Endothelial cell of umbilical vein (primary cell): ENCODE measurements at regions not wholly inside any gene's neighbourhood (a gene's known extent, or its start where the extent isn't known, plus 50 kb on each side); places are given as distances from the start of the nearest gene placed in this dataset.

Experiments
- BruUV-seq: library from RNA; stranded (reverse); fragments of 400-500 nt; replicated peaks from 2 replicates; lab custom pipeline; 2021; lab: Mats Ljungman, UMichigan
- CTCF ChIA-PET: fragments of 300-600, 350-600 bp; sonication (Branson Sonifier 250); formaldehyde crosslinking; loops from one replicate; lab custom pipeline; 2021; ENCODE audit warnings: antibody characterized with exemption, inconsistent platforms; lab: Charles Lee
- POLR2A ChIA-PET: fragments of 300-600, 350-600 bp; sonication (Branson Sonifier 250); formaldehyde crosslinking; loops from one replicate; lab custom pipeline; 2021; ENCODE audit warnings: antibody characterized with exemption, inconsistent platforms; lab: Charles Lee
- DNase-seq: peaks from one replicate; pipeline ENCODE4 v3.0.0-alpha.2; 2011; ENCODE audit warnings: low read depth, low spot score
- FAIRE-seq: peaks from 2 replicates; lab custom pipeline; 2011; peaks lifted over from hg19 to GRCh38; lab: Jason Lieb, UNC
- H2AFZ ChIP-seq: 2 replicates; pipeline ENCODE4 v1.6.0; 2012; ENCODE audit warnings: low read depth, low read length, control low read depth, inconsistent platforms
- H3K27ac ChIP-seq: 2 replicates; pipeline ENCODE4 v1.5.1; 2011; ENCODE audit warnings: low read depth, mild to moderate bottlenecking, control low read depth, low read length, moderate library complexity; ENCODE audit not compliant: insufficient read depth
- H3K27me3 ChIP-seq, 2 experiments: 2 replicates each; pipeline versions ENCODE4 v1.6.0 to v1.6.1; 2011; ENCODE audit warnings: low read length in 2 of 2, mixed read lengths in 1 of 2; ENCODE audit not compliant: control insufficient read depth in 2 of 2, insufficient read depth in 2 of 2
- H3K36me3 ChIP-seq, 2 experiments: 2 replicates in 1 of 2; 3 replicates in 1 of 2; pipeline ENCODE4 v1.5.1; 2011; ENCODE audit warnings: low read length in 2 of 2, mild to moderate bottlenecking in 1 of 2, moderate library complexity in 1 of 2; ENCODE audit not compliant: control insufficient read depth in 2 of 2, insufficient read depth in 2 of 2; ENCODE audit errors: extremely low read depth in 1 of 2
- H3K4me1 ChIP-seq: 3 replicates; pipeline ENCODE4 v1.5.1; 2011; ENCODE audit warnings: mild to moderate bottlenecking, low read length; ENCODE audit not compliant: control insufficient read depth, insufficient read depth; ENCODE audit errors: extremely low read depth
- H3K4me2 ChIP-seq: 2 replicates; pipeline ENCODE4 v1.6.1; 2011; ENCODE audit warnings: low read length, control low read depth, mixed read lengths; ENCODE audit not compliant: insufficient read depth
- H3K4me3 ChIP-seq, 3 experiments: fragments of 200-600 bp in 1 of 3; sonication (generic), shearing (Covaris generic) in 1 of 3; replicated peaks in 1 of 3; 2 replicates each; pipeline ENCODE4 v1.5.1; 2011 to 2016; ENCODE audit warnings: control low read depth in 3 of 3, low read length in 3 of 3, mild to moderate bottlenecking in 2 of 3, inconsistent platforms in 1 of 3, low read depth in 1 of 3, moderate library complexity in 1 of 3; ENCODE audit not compliant: insufficient read depth in 1 of 3
- H3K79me2 ChIP-seq: 2 replicates; pipeline ENCODE4 v1.6.0; 2012; ENCODE audit warnings: low read length, inconsistent platforms; ENCODE audit not compliant: control insufficient read depth, insufficient read depth
- H3K9ac ChIP-seq: replicated peaks from 2 replicates; pipeline ENCODE3; 2011; ENCODE audit warnings: low read length, control low read depth; ENCODE audit not compliant: insufficient read depth; ENCODE audit errors: extremely low read depth
- H3K9me1 ChIP-seq: replicated peaks from 3 replicates; pipeline ENCODE4 v1.6.0; 2011; ENCODE audit warnings: mild to moderate bottlenecking, low read length; ENCODE audit not compliant: control insufficient read depth, insufficient read depth; ENCODE audit errors: extremely low read depth
- H3K9me3 ChIP-seq: replicated peaks from 2 replicates; pipeline ENCODE4 v1.5.1; 2012; ENCODE audit warnings: low read length, inconsistent platforms; ENCODE audit not compliant: control insufficient read depth, insufficient read depth
- H4K20me1 ChIP-seq: replicated peaks from 2 replicates; pipeline ENCODE3; 2011; ENCODE audit warnings: mild to moderate bottlenecking, low read length; ENCODE audit not compliant: control insufficient read depth, insufficient read depth; ENCODE audit errors: extremely low read depth
- CTCF ChIP-seq, 2 donors: IDR thresholded peaks; 1 replicate in 1 of 2; 2 replicates in 1 of 2; pipeline ENCODE4 v1.5.1; 2011; ENCODE audit warnings: low read length in 2 of 2, mild to moderate bottlenecking in 2 of 2, moderate library complexity in 2 of 2, control low read depth in 1 of 2, inconsistent platforms in 1 of 2, low read depth in 1 of 2; ENCODE audit not compliant: insufficient read depth in 1 of 2; ENCODE audit errors: extremely low read depth in 1 of 2
- EZH2 ChIP-seq: IDR thresholded peaks from 2 replicates; pipeline ENCODE4 v1.6.1; 2012; ENCODE audit warnings: borderline replicate concordance, low read depth, mild to moderate bottlenecking, moderate library complexity, low read length, inconsistent platforms; ENCODE audit not compliant: severe bottlenecking
- FOS ChIP-seq: IDR thresholded peaks from 2 replicates; pipeline ENCODE4 v1.6.1; 2011; ENCODE audit warnings: mild to moderate bottlenecking, low read length, moderate library complexity, borderline replicate concordance; ENCODE audit not compliant: insufficient read depth
- GATA2 ChIP-seq: IDR thresholded peaks from 2 replicates; pipeline ENCODE4 v1.7.0; 2011; ENCODE audit warnings: low read depth, mild to moderate bottlenecking, moderate library complexity, mixed read lengths, low read length; ENCODE audit not compliant: insufficient read length, insufficient read depth
- JUN ChIP-seq: IDR thresholded peaks from 2 replicates; pipeline ENCODE4 v1.6.1; 2011; ENCODE audit warnings: borderline replicate concordance, low read depth; ENCODE audit not compliant: insufficient read length, insufficient read depth
- MAX ChIP-seq: IDR thresholded peaks from 2 replicates; pipeline ENCODE4 v1.6.1; 2011; ENCODE audit not compliant: insufficient read depth, insufficient read length
- MYC ChIP-seq: IDR thresholded peaks from one replicate; pipeline ENCODE4 v1.6.1; 2011; ENCODE audit warnings: mild to moderate bottlenecking, low read depth, low read length
- POLR2A ChIP-seq: IDR thresholded peaks from 2 replicates; pipeline ENCODE4 v1.6.1; 2012; ENCODE audit warnings: low read depth, mild to moderate bottlenecking, control low read depth, low read length
- POLR2AphosphoS5 ChIP-seq: IDR thresholded peaks from 2 replicates; pipeline ENCODE4 v1.6.1; 2012; ENCODE audit warnings: low read depth, mild to moderate bottlenecking, control low read depth, low read length, moderate library complexity; ENCODE audit not compliant: insufficient read depth
- dilution Hi-C: fragments of 300-500 bp; cut with MboI; formaldehyde crosslinking; loops from one replicate; pipeline ENCODE4 v1.15.0; 2019; ENCODE audit warnings: low sequenced_read_pairs; ENCODE audit not compliant: extremely low pct_ligation_motif_present
- intact Hi-C: fragments of 100-400 bp; cut with micrococcal nuclease; formaldehyde crosslinking; loops from one replicate; pipeline ENCODE4 v1.10.0; 2022

- no peaks in the 10 kb centered on the region for H3K36me3 ChIP-seq
- H3K79me2 ChIP-seq, result no peaks in the 10 kb centered on the region
- TF ChIP-seq POLR2AphosphoS5 (no peak), MAX (no peak), POLR2A (no peak), EZH2 (no peak), MYC (no peak), GATA2 (no peak), CTCF (IDR thresholded peaks at IDR 0.05; ENCODE audit: extremely low read depth in 1 of 2, insufficient read depth in 1 of 2, low read depth in 1 of 2, low read length in 2 of 2) (no peak), JUN (no peak), FOS (no peak)
- H3K4me1 ChIP-seq, result no peaks in the 10 kb centered on the region
- intact Hi-C loops (no loop called here), dilution Hi-C loops (no loop called here)
- no peak for DNase-seq
- no peak overlapping the region for H2AFZ ChIP-seq
- ChIA-PET POLR2A (no interaction called here), CTCF (no interaction called here)
- H3K9me1 ChIP-seq, result no peaks in the 10 kb centered on the region
- no peak overlapping the region for H3K9ac ChIP-seq
- no peaks in the 10 kb centered on the region for H3K9me3 ChIP-seq
- H3K27me3 ChIP-seq, result no peaks in the 10 kb centered on the region
- no peak overlapping the region for H3K4me3 ChIP-seq
- H3K4me2 ChIP-seq, result no peak overlapping the region
- no TSS peak for BruUV-seq
- no peak for FAIRE-seq
- no peak overlapping the region for H3K27ac ChIP-seq
- H4K20me1 ChIP-seq, result no peaks in the 10 kb centered on the region
Measured at GRCh38 chrX:107563824-107564223, 64.5 kb upstream of the PRPS1 start.
